HS-5 (cell line): ENCODE measurements at regions not wholly inside any gene's neighbourhood (a gene's known extent, or its start where the extent isn't known, plus 50 kb on each side); places are given as distances from the start of the nearest gene placed in this dataset.

Source experiments
- DNase-seq: peaks from one replicate; pipeline ENCODE4 v3.0.0-alpha.2; 2012; ENCODE audit warnings: low read depth

GRCh38 chr2:67709835-67710234 is 312.7 kb downstream of the ETAA1 start:
- no peak for DNase-seq

- no peak for DNase-seq
Observed at GRCh38 chr2:67712484-67712883, 315.4 kb downstream of the ETAA1 start.

- DNase-seq: no peak
Observed at GRCh38 chr2:67713376-67713775, 316.2 kb downstream of the ETAA1 start.

GRCh38 chr2:67716895-67717396 is 319.8 kb downstream of the ETAA1 start:
- DNase-seq: no peak

- no peak for DNase-seq
Observed at GRCh38 chr2:67717692-67718091, 320.6 kb downstream of the ETAA1 start.

GRCh38 chr2:67719351-67719750 is 322.2 kb downstream of the ETAA1 start:
- no peak for DNase-seq

GRCh38 chr2:67721516-67721915 is 324.4 kb downstream of the ETAA1 start:
- DNase-seq: no peak

GRCh38 chr2:67724261-67724660 is 327.1 kb downstream of the ETAA1 start:
- no peak for DNase-seq

GRCh38 chr2:67725731-67726130 is 328.6 kb downstream of the ETAA1 start:
- DNase-seq: no peak

GRCh38 chr2:67726416-67726815 is 329.3 kb downstream of the ETAA1 start:
- DNase-seq: no peak

GRCh38 chr2:67727131-67727530 is 330.0 kb downstream of the ETAA1 start:
- no peak for DNase-seq

GRCh38 chr2:67727623-67728022 is 330.5 kb downstream of the ETAA1 start:
- DNase-seq: no peak

- DNase-seq: no peak
Observed at GRCh38 chr2:67729474-67729873, 332.3 kb downstream of the ETAA1 start.

GRCh38 chr2:67733517-67733916 is 329.3 kb downstream of the C1D start:
- no peak for DNase-seq

GRCh38 chr2:67752199-67752598 is 310.6 kb downstream of the C1D start:
- DNase-seq: no peak

- peak; percentile 49 for DNase-seq
Observed at GRCh38 chr2:67752969-67753368, 309.8 kb downstream of the C1D start.

- no peak for DNase-seq
Observed at GRCh38 chr2:67755156-67755882, 307.5 kb downstream of the C1D start.

GRCh38 chr2:67760995-67761394 is 301.8 kb downstream of the C1D start:
- DNase-seq: no peak

GRCh38 chr2:67771380-67771779 is 291.4 kb downstream of the C1D start:
- DNase-seq: no peak

- no peak for DNase-seq
Observed at GRCh38 chr2:67772216-67773170, 290.3 kb downstream of the C1D start.

GRCh38 chr2:67773851-67774250 is 289.0 kb downstream of the C1D start:
- no peak for DNase-seq

GRCh38 chr2:67776276-67776675 is 286.5 kb downstream of the C1D start:
- no peak for DNase-seq

GRCh38 chr2:67777010-67777409 is 285.8 kb downstream of the C1D start:
- DNase-seq: no peak
